22Rv1 (cell line): ENCODE measurements at regions not wholly inside any gene's neighbourhood (a gene's known extent, or its start where the extent isn't known, plus 50 kb on each side); places are given as distances from the start of the nearest gene placed in this dataset.

Experiments
- CTCF ChIP-seq: fragments of 450-650 bp; IDR thresholded peaks from 2 replicates; pipeline ENCODE4 v1.5.1; 2017; ENCODE audit warnings: mild to moderate bottlenecking
- ZFX ChIP-seq: fragments of 450-650 bp; IDR thresholded peaks from 2 replicates; pipeline ENCODE4 v1.6.1; 2017; ENCODE audit warnings: antibody characterized with exemption, borderline replicate concordance

- TF ChIP-seq CTCF (no peak), ZFX (no peak)
Measured at GRCh38 chr14:27367345-27367744, 769.5 kb upstream of the NOVA1 start.
